Endothelial cell of umbilical vein (primary cell): ENCODE measurements at regions not wholly inside any gene's neighbourhood (a gene's known extent, or its start where the extent isn't known, plus 50 kb on each side); places are given as distances from the start of the nearest gene placed in this dataset.

Source experiments
- BruUV-seq: library from RNA; stranded (reverse); fragments of 400-500 nt; replicated peaks from 2 replicates; lab custom pipeline; 2021; lab: Mats Ljungman, UMichigan
- CTCF ChIA-PET: fragments of 300-600, 350-600 bp; sonication (Branson Sonifier 250); formaldehyde crosslinking; loops from one replicate; lab custom pipeline; 2021; ENCODE audit warnings: antibody characterized with exemption, inconsistent platforms; lab: Charles Lee
- POLR2A ChIA-PET: fragments of 300-600, 350-600 bp; sonication (Branson Sonifier 250); formaldehyde crosslinking; loops from one replicate; lab custom pipeline; 2021; ENCODE audit warnings: antibody characterized with exemption, inconsistent platforms; lab: Charles Lee
- DNase-seq: peaks from one replicate; pipeline ENCODE4 v3.0.0-alpha.2; 2011; ENCODE audit warnings: low read depth, low spot score
- FAIRE-seq: peaks from 2 replicates; lab custom pipeline; 2011; peaks lifted over from hg19 to GRCh38; lab: Jason Lieb, UNC
- H2AFZ ChIP-seq: 2 replicates; pipeline ENCODE4 v1.6.0; 2012; ENCODE audit warnings: low read depth, low read length, control low read depth, inconsistent platforms
- H3K27ac ChIP-seq: 2 replicates; pipeline ENCODE4 v1.5.1; 2011; ENCODE audit warnings: low read depth, mild to moderate bottlenecking, control low read depth, low read length, moderate library complexity; ENCODE audit not compliant: insufficient read depth
- H3K27me3 ChIP-seq, 2 experiments: 2 replicates each; pipeline versions ENCODE4 v1.6.0 to v1.6.1; 2011; ENCODE audit warnings: low read length in 2 of 2, mixed read lengths in 1 of 2; ENCODE audit not compliant: control insufficient read depth in 2 of 2, insufficient read depth in 2 of 2
- H3K36me3 ChIP-seq, 2 experiments: 2 replicates in 1 of 2; 3 replicates in 1 of 2; pipeline ENCODE4 v1.5.1; 2011; ENCODE audit warnings: low read length in 2 of 2, mild to moderate bottlenecking in 1 of 2, moderate library complexity in 1 of 2; ENCODE audit not compliant: control insufficient read depth in 2 of 2, insufficient read depth in 2 of 2; ENCODE audit errors: extremely low read depth in 1 of 2
- H3K4me1 ChIP-seq: 3 replicates; pipeline ENCODE4 v1.5.1; 2011; ENCODE audit warnings: mild to moderate bottlenecking, low read length; ENCODE audit not compliant: control insufficient read depth, insufficient read depth; ENCODE audit errors: extremely low read depth
- H3K4me2 ChIP-seq: 2 replicates; pipeline ENCODE4 v1.6.1; 2011; ENCODE audit warnings: low read length, control low read depth, mixed read lengths; ENCODE audit not compliant: insufficient read depth
- H3K4me3 ChIP-seq, 3 experiments: fragments of 200-600 bp in 1 of 3; sonication (generic), shearing (Covaris generic) in 1 of 3; replicated peaks in 1 of 3; 2 replicates each; pipeline ENCODE4 v1.5.1; 2011 to 2016; ENCODE audit warnings: control low read depth in 3 of 3, low read length in 3 of 3, mild to moderate bottlenecking in 2 of 3, inconsistent platforms in 1 of 3, low read depth in 1 of 3, moderate library complexity in 1 of 3; ENCODE audit not compliant: insufficient read depth in 1 of 3
- H3K79me2 ChIP-seq: 2 replicates; pipeline ENCODE4 v1.6.0; 2012; ENCODE audit warnings: low read length, inconsistent platforms; ENCODE audit not compliant: control insufficient read depth, insufficient read depth
- H3K9ac ChIP-seq: replicated peaks from 2 replicates; pipeline ENCODE3; 2011; ENCODE audit warnings: low read length, control low read depth; ENCODE audit not compliant: insufficient read depth; ENCODE audit errors: extremely low read depth
- H3K9me1 ChIP-seq: replicated peaks from 3 replicates; pipeline ENCODE4 v1.6.0; 2011; ENCODE audit warnings: mild to moderate bottlenecking, low read length; ENCODE audit not compliant: control insufficient read depth, insufficient read depth; ENCODE audit errors: extremely low read depth
- H3K9me3 ChIP-seq: replicated peaks from 2 replicates; pipeline ENCODE4 v1.5.1; 2012; ENCODE audit warnings: low read length, inconsistent platforms; ENCODE audit not compliant: control insufficient read depth, insufficient read depth
- H4K20me1 ChIP-seq: replicated peaks from 2 replicates; pipeline ENCODE3; 2011; ENCODE audit warnings: mild to moderate bottlenecking, low read length; ENCODE audit not compliant: control insufficient read depth, insufficient read depth; ENCODE audit errors: extremely low read depth
- EZH2 ChIP-seq: IDR thresholded peaks from 2 replicates; pipeline ENCODE4 v1.6.1; 2012; ENCODE audit warnings: borderline replicate concordance, low read depth, mild to moderate bottlenecking, moderate library complexity, low read length, inconsistent platforms; ENCODE audit not compliant: severe bottlenecking
- FOS ChIP-seq: IDR thresholded peaks from 2 replicates; pipeline ENCODE4 v1.6.1; 2011; ENCODE audit warnings: mild to moderate bottlenecking, low read length, moderate library complexity, borderline replicate concordance; ENCODE audit not compliant: insufficient read depth
- GATA2 ChIP-seq: IDR thresholded peaks from 2 replicates; pipeline ENCODE4 v1.7.0; 2011; ENCODE audit warnings: low read depth, mild to moderate bottlenecking, moderate library complexity, mixed read lengths, low read length; ENCODE audit not compliant: insufficient read length, insufficient read depth
- JUN ChIP-seq: IDR thresholded peaks from 2 replicates; pipeline ENCODE4 v1.6.1; 2011; ENCODE audit warnings: borderline replicate concordance, low read depth; ENCODE audit not compliant: insufficient read length, insufficient read depth
- MYC ChIP-seq: IDR thresholded peaks from one replicate; pipeline ENCODE4 v1.6.1; 2011; ENCODE audit warnings: mild to moderate bottlenecking, low read depth, low read length
- POLR2A ChIP-seq: IDR thresholded peaks from 2 replicates; pipeline ENCODE4 v1.6.1; 2012; ENCODE audit warnings: low read depth, mild to moderate bottlenecking, control low read depth, low read length
- POLR2AphosphoS5 ChIP-seq: IDR thresholded peaks from 2 replicates; pipeline ENCODE4 v1.6.1; 2012; ENCODE audit warnings: low read depth, mild to moderate bottlenecking, control low read depth, low read length, moderate library complexity; ENCODE audit not compliant: insufficient read depth
- dilution Hi-C: fragments of 300-500 bp; cut with MboI; formaldehyde crosslinking; loops from one replicate; pipeline ENCODE4 v1.15.0; 2019; ENCODE audit warnings: low sequenced_read_pairs; ENCODE audit not compliant: extremely low pct_ligation_motif_present
- intact Hi-C: fragments of 100-400 bp; cut with micrococcal nuclease; formaldehyde crosslinking; loops from one replicate; pipeline ENCODE4 v1.10.0; 2022
- TF ChIP-seq, protein P1 (sequence below): IDR thresholded peaks from 2 replicates; pipeline ENCODE4 v1.6.1; 2011; ENCODE audit not compliant: insufficient read depth, insufficient read length
- TF ChIP-seq, protein P2 (sequence below), 2 donors: IDR thresholded peaks; 1 replicate in 1 of 2; 2 replicates in 1 of 2; pipeline ENCODE4 v1.5.1; 2011; ENCODE audit warnings: low read length in 2 of 2, mild to moderate bottlenecking in 2 of 2, moderate library complexity in 2 of 2, control low read depth in 1 of 2, inconsistent platforms in 1 of 2, low read depth in 1 of 2; ENCODE audit not compliant: insufficient read depth in 1 of 2; ENCODE audit errors: extremely low read depth in 1 of 2

DNA sequence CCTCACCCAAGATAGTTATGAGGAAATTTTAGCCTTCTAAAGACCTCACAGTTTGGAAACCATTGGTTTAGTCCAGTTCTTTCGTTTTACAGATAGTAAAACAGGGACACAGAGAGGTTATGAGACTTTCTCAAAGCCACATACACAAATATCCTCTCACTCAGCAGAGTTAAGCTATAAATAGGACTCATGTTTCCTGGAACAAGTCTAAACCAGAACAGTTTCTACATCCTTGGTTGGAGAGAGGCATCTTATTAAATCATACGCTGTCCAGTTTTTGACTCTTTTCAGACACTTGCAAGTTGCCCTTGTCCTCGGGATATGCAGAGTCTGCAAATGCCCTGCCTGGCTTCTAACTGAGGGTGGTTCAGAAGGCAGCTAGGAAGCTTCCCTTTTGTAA, 462.1 kb upstream of the DEPDC1 start:
- no peak for DNase-seq
- no peaks in the 10 kb centered on the region for H3K36me3 ChIP-seq
- TF ChIP-seq, protein P1, sequence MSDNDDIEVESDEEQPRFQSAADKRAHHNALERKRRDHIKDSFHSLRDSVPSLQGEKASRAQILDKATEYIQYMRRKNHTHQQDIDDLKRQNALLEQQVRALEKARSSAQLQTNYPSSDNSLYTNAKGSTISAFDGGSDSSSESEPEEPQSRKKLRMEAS: no peak
- no peak for TF ChIP-seq GATA2
- no peak for TF ChIP-seq POLR2AphosphoS5
- no peak for TF ChIP-seq MYC
- no peak for TF ChIP-seq JUN
- no peak for TF ChIP-seq EZH2
- TF ChIP-seq FOS: no peak
- TF ChIP-seq POLR2A: no peak
- TF ChIP-seq, protein P2, sequence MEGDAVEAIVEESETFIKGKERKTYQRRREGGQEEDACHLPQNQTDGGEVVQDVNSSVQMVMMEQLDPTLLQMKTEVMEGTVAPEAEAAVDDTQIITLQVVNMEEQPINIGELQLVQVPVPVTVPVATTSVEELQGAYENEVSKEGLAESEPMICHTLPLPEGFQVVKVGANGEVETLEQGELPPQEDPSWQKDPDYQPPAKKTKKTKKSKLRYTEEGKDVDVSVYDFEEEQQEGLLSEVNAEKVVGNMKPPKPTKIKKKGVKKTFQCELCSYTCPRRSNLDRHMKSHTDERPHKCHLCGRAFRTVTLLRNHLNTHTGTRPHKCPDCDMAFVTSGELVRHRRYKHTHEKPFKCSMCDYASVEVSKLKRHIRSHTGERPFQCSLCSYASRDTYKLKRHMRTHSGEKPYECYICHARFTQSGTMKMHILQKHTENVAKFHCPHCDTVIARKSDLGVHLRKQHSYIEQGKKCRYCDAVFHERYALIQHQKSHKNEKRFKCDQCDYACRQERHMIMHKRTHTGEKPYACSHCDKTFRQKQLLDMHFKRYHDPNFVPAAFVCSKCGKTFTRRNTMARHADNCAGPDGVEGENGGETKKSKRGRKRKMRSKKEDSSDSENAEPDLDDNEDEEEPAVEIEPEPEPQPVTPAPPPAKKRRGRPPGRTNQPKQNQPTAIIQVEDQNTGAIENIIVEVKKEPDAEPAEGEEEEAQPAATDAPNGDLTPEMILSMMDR (IDR thresholded peaks at IDR 0.05; ENCODE audit: extremely low read depth in 1 of 2, insufficient read depth in 1 of 2, low read depth in 1 of 2, low read length in 2 of 2): no peak
- ChIA-PET POLR2A (no interaction called here), CTCF (no interaction called here)
- no peak overlapping the region for H3K27ac ChIP-seq
- no peak for FAIRE-seq
- intact Hi-C loops: no loop called here
- no peak overlapping the region for H3K4me2 ChIP-seq
- no peak overlapping the region for H3K9ac ChIP-seq
- no TSS peak for BruUV-seq
- dilution Hi-C loops: no loop called here
- no peaks in the 10 kb centered on the region for H3K79me2 ChIP-seq
- H4K20me1 ChIP-seq: no peaks in the 10 kb centered on the region
- no peak overlapping the region for H3K4me3 ChIP-seq
- H3K4me1 ChIP-seq: no peaks in the 10 kb centered on the region
- H3K9me1 ChIP-seq: no peaks in the 10 kb centered on the region
- no peak overlapping the region for H2AFZ ChIP-seq
- no peaks in the 10 kb centered on the region for H3K9me3 ChIP-seq
- no peaks in the 10 kb centered on the region for H3K27me3 ChIP-seq
